Mammary epithelial cell (primary cell): ENCODE measurements at regions not wholly inside any gene's neighbourhood (a gene's known extent, or its start where the extent isn't known, plus 50 kb on each side); places are given as distances from the start of the nearest gene placed in this dataset.

Experiments
- CTCF ChIP-seq, 2 donors: IDR thresholded peaks in 1 of 2; conservative IDR thresholded peaks in 1 of 2; 2 replicates each; pipeline ENCODE4 v1.5.1; 2011 to 2012; ENCODE audit warnings: inconsistent platforms in 2 of 2, low read length in 2 of 2, mild to moderate bottlenecking in 2 of 2, control low read depth in 1 of 2, low read depth in 1 of 2; ENCODE audit not compliant: insufficient read depth in 1 of 2; ENCODE audit errors: extremely low read depth in 1 of 2
- EZH2 ChIP-seq: IDR thresholded peaks from 2 replicates; pipeline ENCODE4 v1.6.1; 2012; ENCODE audit warnings: low read length, inconsistent platforms, borderline replicate concordance

GRCh38 chr13:71255633-71256032, 611.4 kb downstream of the DACH1 start:
- TF ChIP-seq CTCF (conservative IDR thresholded peaks at IDR 0.05 in 1 of 2, IDR thresholded peaks at IDR 0.05 in 1 of 2; ENCODE audit: extremely low read depth in 1 of 2, insufficient read depth in 1 of 2, low read depth in 1 of 2, low read length in 2 of 2) (no peak), EZH2 (no peak)
